SK-N-SH treated with all-trans-retinoic acid at 6 μM for 48 hours (cell line): ENCODE measurements at regions not wholly inside any gene's neighbourhood (a gene's known extent, or its start where the extent isn't known, plus 50 kb on each side); places are given as distances from the start of the nearest gene placed in this dataset.
"Not testable (repeated sequence)": the region's sequence is repeated elsewhere in the genome, so short reads cannot be mapped to it uniquely, and the experiment has no call there.

Experiments used
- ARNTL ChIP-seq: fragments of 450-650 bp; formaldehyde crosslinking; IDR thresholded peaks from 2 replicates; pipeline ENCODE4 v1.5.0; 2020; ENCODE audit warnings: low read depth, mild to moderate bottlenecking, moderate library complexity, borderline replicate concordance
- BACH2 ChIP-seq: fragments of 250-450 bp; sonication (Bioruptor Pico); IDR thresholded peaks from 2 replicates; pipeline ENCODE4 v1.9.0; 2021; ENCODE audit warnings: mild to moderate bottlenecking, borderline replicate concordance
- ESRRG ChIP-seq: fragments of 250-450 bp; sonication (Bioruptor Pico); IDR thresholded peaks from 2 replicates; pipeline ENCODE4 v1.6.1; 2021; ENCODE audit warnings: mild to moderate bottlenecking
- OSR1 ChIP-seq: fragments of 250-450 bp; sonication (Bioruptor Pico); IDR thresholded peaks from 2 replicates; pipeline ENCODE4 v1.8.0; 2022; ENCODE audit warnings: moderate library complexity, mild to moderate bottlenecking, inconsistent platforms
- PATZ1 ChIP-seq: fragments of 250-450 bp; sonication (Bioruptor Pico); IDR thresholded peaks from 2 replicates; pipeline ENCODE4 v1.8.0; 2020; ENCODE audit warnings: mild to moderate bottlenecking, moderate library complexity, borderline replicate concordance
- ZFP3 ChIP-seq: fragments of 250-450 bp; sonication (Bioruptor Pico); IDR thresholded peaks from 2 replicates; pipeline ENCODE4 v1.5.0; 2020; ENCODE audit warnings: mild to moderate bottlenecking, moderate library complexity

GRCh38 chr2:66177128-66177796 lies 257.7 kb upstream of the MEIS1 start:
- not testable (repeated sequence) for TF ChIP-seq ZFP3 (CRISPR knock-in tag); ESRRG (CRISPR knock-in tag); ARNTL (CRISPR knock-in tag); BACH2 (CRISPR knock-in tag); PATZ1 (CRISPR knock-in tag); OSR1
